ENCODE measurements at regions not wholly inside any gene's neighbourhood (a gene's known extent, or its start where the extent isn't known, plus 50 kb on each side); places are given as distances from the start of the nearest gene placed in this dataset.
"Not testable (repeated sequence)": the region's sequence is repeated elsewhere in the genome, so short reads cannot be mapped to it uniquely, and the experiment has no call there.

GRCh38 chr18:65671621-65672415 lies 79.0 kb upstream of the CDH7 start:
- no peak for DNase-seq (ENCODE audit: low read depth)

- not testable (repeated sequence) for DNase-seq (ENCODE audit: low read depth)
These were observed 80.7 kb upstream of the CDH7 start for GRCh38 chr18:65670145-65670544.

GRCh38 chr18:65661391-65661790 lies 89.4 kb upstream of the CDH7 start:
- DNase-seq (ENCODE audit: low read depth) = no peak

GRCh38 chr18:65659912-65660311 lies 90.9 kb upstream of the CDH7 start:
- DNase-seq (ENCODE audit: low read depth) = peak; percentile 85

- peak; percentile 67 for DNase-seq (ENCODE audit: low read depth)
These were observed 91.5 kb upstream of the CDH7 start for GRCh38 chr18:65659312-65659711.

GRCh38 chr18:65651192-65651591 lies 99.6 kb upstream of the CDH7 start:
- no peak for DNase-seq (ENCODE audit: low read depth)

GRCh38 chr18:65632236-65632635 lies 118.6 kb upstream of the CDH7 start:
- no peak for DNase-seq (ENCODE audit: low read depth)

- DNase-seq (ENCODE audit: low read depth) = no peak
These were observed 119.0 kb upstream of the CDH7 start for GRCh38 chr18:65631766-65632165.

- no peak for DNase-seq (ENCODE audit: low read depth)
These were observed 122.4 kb upstream of the CDH7 start for GRCh38 chr18:65628390-65628789.

- no peak for DNase-seq (ENCODE audit: low read depth)
These were observed 127.1 kb upstream of the CDH7 start for GRCh38 chr18:65623676-65624075.

- no peak for DNase-seq (ENCODE audit: low read depth)
These were observed 128.4 kb upstream of the CDH7 start for GRCh38 chr18:65622436-65622835.

GRCh38 chr18:65620076-65620696 lies 130.6 kb upstream of the CDH7 start:
- DNase-seq (ENCODE audit: low read depth) = no peak

- DNase-seq (ENCODE audit: low read depth) = no peak
These were observed 139.9 kb upstream of the CDH7 start for GRCh38 chr18:65610939-65611338.

GRCh38 chr18:65608471-65608870 lies 142.3 kb upstream of the CDH7 start:
- DNase-seq (ENCODE audit: low read depth) = peak; percentile 25

GRCh38 chr18:65607161-65607560 lies 143.7 kb upstream of the CDH7 start:
- DNase-seq (ENCODE audit: low read depth) = no peak

- peak; percentile 42 for DNase-seq (ENCODE audit: low read depth)
These were observed 144.2 kb upstream of the CDH7 start for GRCh38 chr18:65606551-65607130.

GRCh38 chr18:65605352-65605751 lies 145.5 kb upstream of the CDH7 start:
- DNase-seq (ENCODE audit: low read depth) = not testable (repeated sequence)

GRCh38 chr18:65601775-65602174 lies 149.0 kb upstream of the CDH7 start:
- no peak for DNase-seq (ENCODE audit: low read depth)

GRCh38 chr18:65592435-65592834 lies 158.4 kb upstream of the CDH7 start:
- DNase-seq (ENCODE audit: low read depth) = no peak

- DNase-seq (ENCODE audit: low read depth) = peak; percentile 25
These were observed 163.3 kb upstream of the CDH7 start for GRCh38 chr18:65587491-65587890.

- DNase-seq (ENCODE audit: low read depth) = not testable (repeated sequence)
These were observed 168.7 kb upstream of the CDH7 start for GRCh38 chr18:65582094-65582493.

GRCh38 chr18:65568866-65569265 lies 181.9 kb upstream of the CDH7 start:
- no peak for DNase-seq (ENCODE audit: low read depth)

GRCh38 chr18:65567372-65567771 lies 183.4 kb upstream of the CDH7 start:
- DNase-seq (ENCODE audit: low read depth) = no peak

All from HT1080 (cell line).